ENCODE measurements at regions not wholly inside any gene's neighbourhood (a gene's known extent, or its start where the extent isn't known, plus 50 kb on each side); places are given as distances from the start of the nearest gene placed in this dataset.

DNA sequence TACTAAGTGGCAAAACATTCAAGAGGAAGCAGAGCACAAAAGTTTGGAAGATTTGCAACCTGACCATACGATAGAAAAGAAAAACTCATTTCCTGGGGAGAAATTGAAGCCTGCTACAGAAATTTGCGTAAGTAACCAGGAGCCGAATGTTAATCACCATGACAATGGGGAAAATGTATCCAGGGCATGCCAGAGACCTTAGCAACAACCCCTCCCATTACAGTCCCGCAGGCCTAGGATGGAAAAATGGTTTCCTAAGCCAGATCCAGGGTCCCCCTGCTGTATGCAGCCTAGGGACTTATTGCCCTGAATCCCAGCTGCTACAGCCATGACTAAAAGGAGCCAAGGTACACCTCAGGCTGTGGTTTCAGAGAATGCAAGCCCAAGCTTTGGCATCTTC, 472.2 kb upstream of the KLHL4 start:
- intact Hi-C loops (cut with DNase I): no loop called here
- DNase-seq (no peak), ATAC-seq (no peak)
- Histone ChIP-seq H3K27me3 (no peaks in the 10 kb centered on the region), H3K36me3 (no peaks in the 10 kb centered on the region), H3K4me3 (no peak overlapping the region), H3K9me3 (no peaks in the 10 kb centered on the region), H3K4me1 (no peaks in the 10 kb centered on the region), H3K27ac (no peak overlapping the region)
- TF ChIP-seq CTCF (IDR thresholded peaks at IDR 0.05): no peak

GRCh38 chrX:87049567-87049966, 468.0 kb upstream of the KLHL4 start:
- ATAC-seq (no peak), DNase-seq (no peak)
- Histone ChIP-seq H3K27me3 (no peaks in the 10 kb centered on the region), H3K4me1 (no peaks in the 10 kb centered on the region), H3K36me3 (no peaks in the 10 kb centered on the region), H3K4me3 (no peak overlapping the region), H3K9me3 (no peaks in the 10 kb centered on the region), H3K27ac (no peak overlapping the region)
- no peak for TF ChIP-seq CTCF (IDR thresholded peaks at IDR 0.05)
- intact Hi-C loops (cut with DNase I): no loop called here

DNA sequence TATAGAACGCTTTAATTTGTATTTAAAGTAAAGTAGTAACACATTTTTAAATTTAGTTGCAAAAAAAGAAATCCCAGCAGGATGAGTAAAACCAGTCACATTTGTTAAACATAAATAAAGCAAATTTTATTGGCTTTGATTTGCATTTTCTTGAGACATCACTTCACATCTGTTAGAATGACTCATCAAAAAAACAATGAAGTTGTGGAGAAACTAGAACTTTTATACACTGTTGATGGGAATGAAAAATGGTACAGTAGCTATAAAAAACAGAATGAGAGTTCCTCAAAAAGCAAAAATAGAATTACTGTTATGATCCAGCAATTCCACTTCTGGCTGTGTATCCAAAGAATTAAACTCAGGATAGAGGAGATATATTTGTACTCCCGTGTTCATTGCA, 454.0 kb upstream of the KLHL4 start:
- Histone ChIP-seq H3K27ac (no peak overlapping the region), H3K27me3 (no peaks in the 10 kb centered on the region), H3K36me3 (no peaks in the 10 kb centered on the region), H3K4me1 (no peaks in the 10 kb centered on the region), H3K9me3 (no peaks in the 10 kb centered on the region), H3K4me3 (no peak overlapping the region)
- no peak for TF ChIP-seq CTCF (IDR thresholded peaks at IDR 0.05)
- ATAC-seq (no peak), DNase-seq (no peak)
- intact Hi-C loops (cut with DNase I): no loop called here

GRCh38 chrX:87064502-87064901, 453.1 kb upstream of the KLHL4 start:
- H3K4me1 ChIP-seq: no peaks in the 10 kb centered on the region
- intact Hi-C loops (cut with DNase I): no loop called here
- no peak overlapping the region for H3K27ac ChIP-seq
- TF ChIP-seq CTCF (IDR thresholded peaks at IDR 0.05): no peak
- no peaks in the 10 kb centered on the region for H3K27me3 ChIP-seq
- no peaks in the 10 kb centered on the region for H3K9me3 ChIP-seq
- DNase-seq (no peak), ATAC-seq (no peak)
- no peak overlapping the region for H3K4me3 ChIP-seq
- H3K36me3 ChIP-seq: no peaks in the 10 kb centered on the region

GRCh38 chrX:87067795-87068369, 449.7 kb upstream of the KLHL4 start:
- H3K27me3 ChIP-seq: no peaks in the 10 kb centered on the region
- ATAC-seq (no peak), DNase-seq (no peak)
- TF ChIP-seq CTCF (IDR thresholded peaks at IDR 0.05): no peak
- no peaks in the 10 kb centered on the region for H3K36me3 ChIP-seq
- intact Hi-C loops (cut with DNase I): no loop called here
- no peak overlapping the region for H3K4me3 ChIP-seq
- H3K27ac ChIP-seq: no peak overlapping the region
- H3K9me3 ChIP-seq: no peaks in the 10 kb centered on the region
- H3K4me1 ChIP-seq: no peaks in the 10 kb centered on the region

- Histone ChIP-seq H3K9me3 (no peaks in the 10 kb centered on the region), H3K27ac (no peak overlapping the region), H3K36me3 (no peaks in the 10 kb centered on the region), H3K27me3 (no peaks in the 10 kb centered on the region), H3K4me1 (no peaks in the 10 kb centered on the region), H3K4me3 (no peak overlapping the region)
- TF ChIP-seq CTCF (IDR thresholded peaks at IDR 0.05): no peak
- DNase-seq (no peak), ATAC-seq (no peak)
- intact Hi-C loops (cut with DNase I): no loop called here
Observed at GRCh38 chrX:87078231-87078630, 439.4 kb upstream of the KLHL4 start.

All from upper lobe of right lung (tissue), 1 donor.